SK-N-MC (cell line): ENCODE measurements at regions not wholly inside any gene's neighbourhood (a gene's known extent, or its start where the extent isn't known, plus 50 kb on each side); places are given as distances from the start of the nearest gene placed in this dataset.

Experiments used
- DNase-seq: peaks from one replicate; pipeline ENCODE4 v3.0.0-alpha.2; 2011; ENCODE audit warnings: low read depth, low spot score
- H3K27ac ChIP-seq: fragments of 200-600 bp; sonication (generic); 2 replicates; pipeline ENCODE4 v1.5.1; 2016; ENCODE audit warnings: mixed run types
- H3K36me3 ChIP-seq: fragments of 200-600 bp; sonication (generic); 2 replicates; pipeline ENCODE4 v1.6.1; 2017; ENCODE audit warnings: antibody characterized with exemption, low read length, mixed read lengths; ENCODE audit not compliant: insufficient read depth
- H3K4me3 ChIP-seq: fragments of 200-600 bp; sonication (generic); 2 replicates; pipeline ENCODE4 v1.5.1; 2016
- H3K9ac ChIP-seq: fragments of 200-600 bp; sonication (generic); 2 replicates; pipeline ENCODE4 v1.8.0; 2017; ENCODE audit warnings: mixed run types, mixed read lengths; ENCODE audit not compliant: insufficient read length
- H3K9me3 ChIP-seq: fragments of 200-600 bp; sonication (generic); 2 replicates; pipeline ENCODE4 v1.6.1; 2017; ENCODE audit warnings: low read depth, mild to moderate bottlenecking, antibody characterized with exemption, low read length, moderate library complexity, mixed read lengths
- EZH2 ChIP-seq: fragments of 200-600 bp; sonication (generic); IDR thresholded peaks from one replicate; pipeline ENCODE4 v1.6.1; 2017; ENCODE audit warnings: antibody characterized with exemption
- FOXP2 ChIP-seq: optimal IDR thresholded peaks from 2 replicates; pipeline ENCODE3; 2011; ENCODE audit warnings: mild to moderate bottlenecking, moderate library complexity; ENCODE audit not compliant: insufficient read depth; ENCODE audit errors: extremely low read length, control extremely low read depth
- POLR2AphosphoS5 ChIP-seq: IDR thresholded peaks from 2 replicates; pipeline ENCODE4 v1.6.1; 2012; ENCODE audit warnings: mild to moderate bottlenecking, low read depth, low read length, borderline replicate concordance

GRCh38 chr6:169332250-169332649 lies 78.6 kb upstream of the THBS2 start:
- DNase-seq = no peak
- Histone ChIP-seq H3K9ac (no peak overlapping the region), H3K36me3 (no peaks in the 10 kb centered on the region), H3K4me3 (no peak overlapping the region), H3K27ac (no peak overlapping the region), H3K9me3 (no peaks in the 10 kb centered on the region)
- TF ChIP-seq EZH2 (no peak), POLR2AphosphoS5 (no peak), FOXP2 (no peak)

- no peak overlapping the region for H3K4me3 ChIP-seq
- DNase-seq = no peak
- H3K36me3 ChIP-seq = no peaks in the 10 kb centered on the region
- H3K27ac ChIP-seq = no peak overlapping the region
- TF ChIP-seq EZH2 (no peak), FOXP2 (no peak), POLR2AphosphoS5 (no peak)
- H3K9me3 ChIP-seq = no peaks in the 10 kb centered on the region
- H3K9ac ChIP-seq = no peak overlapping the region
Observed at GRCh38 chr6:169328112-169328801, 74.6 kb upstream of the THBS2 start.

- Histone ChIP-seq H3K9me3 (no peaks in the 10 kb centered on the region), H3K4me3 (no peak overlapping the region)
- DNase-seq = no peak
Observed at GRCh38 chr6:169326067-169326799, 72.6 kb upstream of the THBS2 start.

GRCh38 chr6:169324656-169325459 lies 71.2 kb upstream of the THBS2 start:
- no peak overlapping the region for H3K9ac ChIP-seq
- no peak for TF ChIP-seq POLR2AphosphoS5
- TF ChIP-seq EZH2 = no peak
- TF ChIP-seq FOXP2 = no peak

More at GRCh38 chr6:169326067-169326799, 72.6 kb upstream of the THBS2 start:
- H3K36me3 ChIP-seq = no peaks in the 10 kb centered on the region
- no peak for TF ChIP-seq POLR2AphosphoS5
- no peak for TF ChIP-seq FOXP2
- TF ChIP-seq EZH2 = no peak
- no peak overlapping the region for H3K9ac ChIP-seq
- no peak overlapping the region for H3K27ac ChIP-seq

GRCh38 chr6:169324086-169324485 lies 70.4 kb upstream of the THBS2 start:
- Histone ChIP-seq H3K4me3 (no peak overlapping the region), H3K27ac (no peak overlapping the region), H3K9ac (no peak overlapping the region), H3K9me3 (no peaks in the 10 kb centered on the region), H3K36me3 (no peaks in the 10 kb centered on the region)
- TF ChIP-seq FOXP2 (no peak), EZH2 (no peak), POLR2AphosphoS5 (no peak)
- no peak for DNase-seq

More at GRCh38 chr6:169324656-169325459, 71.2 kb upstream of the THBS2 start:
- Histone ChIP-seq H3K36me3 (no peaks in the 10 kb centered on the region), H3K9me3 (no peaks in the 10 kb centered on the region), H3K4me3 (no peak overlapping the region), H3K27ac (no peak overlapping the region)
- no peak for DNase-seq

GRCh38 chr6:169323221-169323620 lies 69.6 kb upstream of the THBS2 start:
- Histone ChIP-seq H3K36me3 (no peaks in the 10 kb centered on the region), H3K9me3 (no peaks in the 10 kb centered on the region), H3K27ac (no peak overlapping the region), H3K4me3 (no peak overlapping the region), H3K9ac (no peak overlapping the region)
- TF ChIP-seq EZH2 (no peak), POLR2AphosphoS5 (no peak), FOXP2 (no peak)
- DNase-seq = no peak

GRCh38 chr6:169321546-169321945 lies 67.9 kb upstream of the THBS2 start:
- H3K9ac ChIP-seq = no peak overlapping the region
- DNase-seq = no peak
- no peaks in the 10 kb centered on the region for H3K9me3 ChIP-seq
- no peak overlapping the region for H3K4me3 ChIP-seq
- H3K36me3 ChIP-seq = no peaks in the 10 kb centered on the region
- H3K27ac ChIP-seq = no peak overlapping the region
- TF ChIP-seq POLR2AphosphoS5 (no peak), EZH2 (no peak), FOXP2 (no peak)

- no peak for TF ChIP-seq POLR2AphosphoS5
- no peak for TF ChIP-seq FOXP2
- TF ChIP-seq EZH2 = no peak
Observed at GRCh38 chr6:169320013-169320412, 66.4 kb upstream of the THBS2 start.

More at GRCh38 chr6:169320013-169320412, 66.4 kb upstream of the THBS2 start:
- no peak overlapping the region for H3K27ac ChIP-seq
- H3K36me3 ChIP-seq = no peaks in the 10 kb centered on the region
- no peak for DNase-seq
- no peaks in the 10 kb centered on the region for H3K9me3 ChIP-seq
- no peak overlapping the region for H3K9ac ChIP-seq
- H3K4me3 ChIP-seq = no peak overlapping the region
